Activated naive CD4-positive, alpha-beta T cell treated with anti-CD3 and anti-CD28 coated beads, Interleukin-2, amount 50 U/mL, for 72 hours (primary cell): ENCODE measurements at regions not wholly inside any gene's neighbourhood (a gene's known extent, or its start where the extent isn't known, plus 50 kb on each side); places are given as distances from the start of the nearest gene placed in this dataset.
A peak's percentile ranks its signal among the peaks of the same experiment; 100 is the strongest.

ENCODE experiments used
- ATAC-seq, 2 donors: fragments of 150-1000 bp; cut with Tn5 transposase; 2 replicates each; pipeline ENCODE4 v1.10.0; 2021; ENCODE audit warnings: mild to moderate bottlenecking in 2 of 2, moderate library complexity in 2 of 2
- DNase-seq, 2 donors: peaks; one replicate each; pipeline ENCODE4 v3.0.0; 2021 to 2022; ENCODE audit warnings: low spot score in 2 of 2
- H3K27ac Mint-ChIP-seq, 2 donors: one replicate each; pipeline ENCODE4 v1.8.0; 2022; ENCODE audit warnings: mild to moderate bottlenecking in 2 of 2, mixed read lengths in 2 of 2
- H3K36me3 Mint-ChIP-seq, 2 donors: one replicate each; pipeline ENCODE4 v1.8.0; 2022; ENCODE audit warnings: mixed read lengths in 2 of 2
- H3K9me3 Mint-ChIP-seq, 2 donors: one replicate each; pipeline ENCODE4 v1.8.0; 2022; ENCODE audit warnings: mixed read lengths in 2 of 2

DNA sequence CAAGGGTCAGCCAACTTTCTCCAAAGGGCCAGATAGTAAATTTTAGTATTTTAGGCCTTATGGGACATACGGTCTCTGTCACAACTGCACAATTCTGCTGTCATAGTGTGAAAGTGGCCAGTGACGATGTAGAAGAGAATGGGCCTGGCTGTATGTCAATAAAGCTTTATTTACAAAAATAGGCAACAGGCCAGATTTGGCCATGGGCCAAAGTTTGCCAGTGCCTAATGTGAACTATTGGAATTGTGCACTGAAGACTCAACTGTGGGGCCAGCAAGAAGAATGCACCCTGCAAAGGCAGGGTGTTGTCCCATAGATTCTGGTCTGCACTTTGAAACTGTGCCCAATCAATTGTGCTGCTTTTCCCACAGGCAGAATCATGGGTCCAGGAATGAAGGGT lies 69.4 kb upstream of the PRR23E start:
- ATAC-seq (no peak), DNase-seq (no peak)
- H3K36me3 Mint-ChIP-seq = no peaks in the 10 kb centered on the region
- no peaks in the 10 kb centered on the region for H3K9me3 Mint-ChIP-seq
- H3K27ac Mint-ChIP-seq = no peak overlapping the region

DNA sequence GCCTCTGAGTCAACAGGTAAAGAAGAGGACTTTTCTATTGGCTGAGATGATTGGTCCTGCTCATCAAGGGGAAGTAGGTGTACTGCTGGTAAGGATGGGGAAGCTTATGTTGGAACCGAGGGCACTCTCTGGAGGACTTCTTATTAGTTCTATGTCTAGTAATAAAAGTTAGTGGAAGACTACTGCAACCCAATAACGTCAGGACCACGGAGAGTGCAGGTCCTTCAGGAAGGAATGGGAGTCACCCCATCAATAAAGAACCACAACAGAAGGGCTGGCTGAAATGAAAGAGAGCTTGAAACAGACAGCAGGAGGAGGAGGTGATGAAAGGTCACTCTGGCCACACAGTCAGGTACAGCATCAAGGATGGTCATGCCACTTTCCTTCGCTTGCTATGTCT lies 68.8 kb upstream of the PRR23E start:
- no peaks in the 10 kb centered on the region for H3K36me3 Mint-ChIP-seq
- H3K9me3 Mint-ChIP-seq = no peaks in the 10 kb centered on the region
- H3K27ac Mint-ChIP-seq = no peak overlapping the region
- no peak for ATAC-seq
- no peak for DNase-seq

- ATAC-seq (no peak), DNase-seq (no peak)
- Mint-ChIP-seq H3K36me3 (no peaks in the 10 kb centered on the region), H3K27ac (no peak overlapping the region), H3K9me3 (no peaks in the 10 kb centered on the region)
Measured at GRCh38 chr3:127131424-127132170, 61.3 kb upstream of the PRR23E start.

DNA sequence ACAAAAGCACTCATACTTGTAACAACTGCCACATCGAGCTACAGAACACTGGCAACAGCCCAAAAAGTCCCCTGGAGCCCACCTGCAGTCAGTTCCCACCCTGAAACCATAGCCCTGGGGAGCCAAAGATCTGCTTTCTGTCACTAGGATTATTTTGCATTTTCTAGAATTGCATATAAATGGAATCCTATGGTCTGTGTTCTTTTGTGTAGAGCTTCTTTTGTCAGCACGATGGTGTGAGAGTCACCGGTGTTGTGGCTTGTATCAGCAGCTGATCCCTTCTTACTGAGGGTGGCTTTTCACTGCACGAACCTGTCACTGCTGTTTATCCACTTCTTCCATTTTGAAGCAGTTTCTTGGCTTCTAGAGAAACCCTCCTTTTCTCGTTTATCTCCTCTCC lies 60.1 kb upstream of the PRR23E start:
- Mint-ChIP-seq H3K27ac (no peak overlapping the region), H3K36me3 (no peaks in the 10 kb centered on the region), H3K9me3 (no peaks in the 10 kb centered on the region)
- no peak for DNase-seq
- no peak for ATAC-seq

DNA sequence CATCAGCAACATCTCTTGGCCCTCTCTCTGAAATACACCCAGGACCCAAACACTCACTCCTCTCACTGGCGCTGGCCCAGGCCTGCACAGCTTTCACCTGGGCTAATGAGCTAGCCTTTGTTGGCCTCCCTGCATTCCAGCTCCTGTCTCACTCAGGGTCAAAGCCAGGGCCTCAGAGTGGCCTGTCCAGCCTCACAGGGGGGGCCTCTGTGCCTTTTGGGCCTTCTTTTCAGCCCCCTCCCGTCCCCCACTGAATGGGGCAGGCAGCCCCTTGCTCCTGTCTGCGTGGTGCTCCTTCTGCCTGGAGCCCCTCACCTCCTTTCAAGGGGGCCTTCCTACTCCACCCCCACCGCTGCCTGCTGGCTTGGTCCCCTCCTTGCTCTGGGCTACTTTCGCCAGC lies 59.0 kb upstream of the PRR23E start:
- Mint-ChIP-seq H3K9me3 (no peaks in the 10 kb centered on the region), H3K36me3 (no peaks in the 10 kb centered on the region), H3K27ac (peak overlapping the region in 1 of 2 donors; percentile 93)
- DNase-seq = no peak
- no peak for ATAC-seq

- Mint-ChIP-seq H3K9me3 (no peaks in the 10 kb centered on the region), H3K36me3 (no peaks in the 10 kb centered on the region), H3K27ac (no peak overlapping the region)
- ATAC-seq (no peak), DNase-seq (no peak)
Measured at GRCh38 chr3:127134466-127134865, 58.5 kb upstream of the PRR23E start.

DNA sequence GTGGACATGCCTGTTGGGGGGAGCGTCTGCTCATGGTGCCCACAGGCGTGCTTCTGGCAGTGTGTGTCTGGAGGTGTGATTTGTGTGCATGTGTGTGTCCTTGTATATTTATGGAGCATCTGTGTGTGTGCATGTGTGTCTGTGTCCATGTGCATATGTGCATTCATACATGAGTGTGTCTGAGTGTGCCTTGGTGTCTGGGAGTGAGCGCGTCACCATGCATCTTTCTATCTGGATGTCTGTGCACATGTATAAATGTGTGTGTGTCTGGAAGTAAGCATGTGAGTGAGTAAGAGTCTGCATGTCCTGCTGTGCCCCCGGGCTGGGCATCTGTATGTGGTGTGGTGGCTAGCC lies 58.1 kb upstream of the PRR23E start:
- DNase-seq = no peak
- no peaks in the 10 kb centered on the region for H3K36me3 Mint-ChIP-seq
- H3K27ac Mint-ChIP-seq = no peak overlapping the region
- no peak for ATAC-seq
- H3K9me3 Mint-ChIP-seq = no peaks in the 10 kb centered on the region

DNA sequence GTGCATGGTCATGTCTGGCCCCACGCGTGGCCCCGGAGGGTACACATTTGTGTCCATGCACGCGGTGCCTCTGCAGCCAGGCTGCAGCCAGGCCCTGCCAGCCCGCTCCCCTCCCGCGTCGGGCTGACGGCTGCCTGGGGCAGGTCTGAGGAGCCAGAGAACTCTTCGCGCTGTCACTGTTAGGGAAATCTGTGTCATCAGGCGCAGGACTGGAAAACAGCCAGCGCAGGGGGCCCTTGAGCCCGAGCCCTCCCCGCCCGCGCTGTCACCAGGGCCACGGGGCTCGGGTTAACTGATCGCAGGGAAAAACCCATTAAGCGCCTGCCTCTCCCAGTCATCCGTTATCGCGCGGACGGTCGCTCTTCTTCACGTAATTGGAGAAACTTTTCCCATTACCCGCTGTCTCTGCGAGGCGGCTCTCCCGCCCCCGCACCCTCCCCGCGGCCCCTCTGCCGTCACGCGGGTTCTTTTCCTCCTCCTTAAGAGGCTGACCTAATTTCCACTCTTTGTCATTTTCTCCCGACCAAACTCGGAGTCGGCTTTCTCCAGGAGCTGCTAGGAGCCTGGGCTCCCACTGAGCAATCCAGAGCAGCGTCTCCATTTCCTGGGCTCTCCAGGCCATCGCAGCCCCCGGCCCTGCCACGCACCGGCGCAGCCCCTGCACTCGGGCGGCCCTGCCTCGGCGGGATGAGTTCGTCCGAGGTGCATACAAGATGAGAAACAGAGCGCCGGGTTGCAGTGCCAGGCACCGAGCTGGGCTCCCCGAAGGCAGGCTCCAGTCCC lies 57.5 kb upstream of the PRR23E start:
- Mint-ChIP-seq H3K9me3 (no peaks in the 10 kb centered on the region), H3K36me3 (no peaks in the 10 kb centered on the region), H3K27ac (no peak overlapping the region)
- DNase-seq (no peak), ATAC-seq (peak; percentile 34 to 41)

DNA sequence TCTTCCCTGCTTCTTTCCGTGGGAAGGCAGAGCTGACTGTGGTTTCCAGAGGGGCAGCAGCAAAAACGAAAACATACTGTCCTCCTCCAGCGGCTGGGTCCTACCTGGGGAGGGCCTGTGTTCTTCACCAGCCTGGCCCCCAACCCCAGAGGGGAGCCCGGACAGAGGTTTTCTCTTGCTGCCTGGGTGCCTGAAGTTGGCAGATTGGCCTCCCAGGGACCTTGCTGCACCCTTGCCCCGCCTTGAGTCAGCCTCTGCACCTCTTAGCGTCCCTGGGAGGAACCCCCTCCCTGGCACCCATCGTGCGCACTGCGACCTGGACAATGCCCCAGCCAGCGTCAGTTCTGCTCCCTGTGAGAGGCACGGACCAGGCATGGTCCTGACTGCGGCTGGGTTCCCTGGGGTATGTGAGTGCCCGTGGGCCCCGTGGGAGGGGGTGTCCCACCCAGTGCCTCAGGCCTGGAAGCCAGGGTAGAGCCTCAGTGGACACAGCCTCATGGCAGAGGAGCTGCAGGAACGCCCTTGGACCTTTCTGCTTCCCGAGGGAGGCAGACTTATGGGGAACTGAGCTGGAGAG lies 56.8 kb upstream of the PRR23E start:
- Mint-ChIP-seq H3K27ac (no peak overlapping the region), H3K9me3 (no peaks in the 10 kb centered on the region), H3K36me3 (no peaks in the 10 kb centered on the region)
- ATAC-seq (peak in 1 of 2 donors; percentile 9), DNase-seq (no peak)

DNA sequence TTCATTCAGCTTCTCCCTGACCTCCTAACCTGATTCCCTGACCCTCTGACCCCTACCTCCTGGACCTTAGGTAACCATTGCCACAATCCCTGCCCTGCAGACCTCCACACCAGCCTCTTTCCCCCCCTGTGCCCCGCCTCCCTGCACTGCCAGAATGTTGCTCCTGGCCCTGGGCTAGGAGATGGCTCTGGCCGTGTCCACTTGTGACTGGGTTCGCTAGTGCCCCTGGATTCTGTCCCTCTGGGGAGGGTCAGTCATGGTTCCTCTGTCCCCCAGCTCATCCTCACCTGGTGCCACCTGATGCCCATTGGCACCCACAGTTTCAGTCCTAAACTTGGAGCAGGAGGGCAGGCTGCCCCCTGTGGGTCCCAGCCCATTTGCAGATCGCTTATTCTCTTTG lies 56.2 kb upstream of the PRR23E start:
- Mint-ChIP-seq H3K9me3 (no peaks in the 10 kb centered on the region), H3K36me3 (no peaks in the 10 kb centered on the region), H3K27ac (no peak overlapping the region)
- DNase-seq (no peak), ATAC-seq (no peak)

DNA sequence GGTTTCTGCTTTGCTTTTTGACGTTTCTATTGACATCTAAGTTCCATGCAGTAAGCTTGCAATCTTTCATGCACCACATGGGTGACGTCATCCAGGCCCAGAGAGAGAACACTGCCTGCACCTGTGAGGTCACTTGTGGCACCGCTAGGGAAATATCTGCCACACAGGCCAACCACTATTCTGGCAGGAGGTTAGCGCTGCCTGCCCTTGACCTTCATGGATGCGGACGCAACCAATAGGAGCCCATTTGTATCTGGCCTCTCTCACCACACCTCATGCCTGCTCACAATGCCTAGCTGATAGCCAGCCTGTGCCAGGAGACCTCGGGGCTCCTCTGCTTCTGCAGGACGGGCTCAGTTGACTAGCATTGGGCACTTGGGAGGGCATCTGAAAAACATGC lies 55.8 kb upstream of the PRR23E start:
- H3K36me3 Mint-ChIP-seq = no peaks in the 10 kb centered on the region
- H3K9me3 Mint-ChIP-seq = no peaks in the 10 kb centered on the region
- DNase-seq (no peak), ATAC-seq (no peak)
- no peak overlapping the region for H3K27ac Mint-ChIP-seq

GRCh38 chr3:127137757-127138536 lies 55.0 kb upstream of the PRR23E start:
- no peak for ATAC-seq
- Mint-ChIP-seq H3K36me3 (no peaks in the 10 kb centered on the region), H3K9me3 (no peaks in the 10 kb centered on the region), H3K27ac (no peak overlapping the region)
- DNase-seq = no peak

- H3K36me3 Mint-ChIP-seq = no peaks in the 10 kb centered on the region
- H3K27ac Mint-ChIP-seq = no peak overlapping the region
- peaks cover 3 to 8% of the 10 kb centered on the region in 2 donors for H3K9me3 Mint-ChIP-seq
- no peak for ATAC-seq
- no peak for DNase-seq
Measured at GRCh38 chr3:127139601-127140500, 53.1 kb upstream of the PRR23E start.

- H3K9me3 Mint-ChIP-seq = peaks cover 3 to 8% of the 10 kb centered on the region in 2 donors
- H3K36me3 Mint-ChIP-seq = no peaks in the 10 kb centered on the region
- ATAC-seq = no peak
- no peak overlapping the region for H3K27ac Mint-ChIP-seq
- no peak for DNase-seq
Measured at GRCh38 chr3:127140501-127141460, 52.1 kb upstream of the PRR23E start.
